ENCODE measurements at regions not wholly inside any gene's neighbourhood (a gene's known extent, or its start where the extent isn't known, plus 50 kb on each side); places are given as distances from the start of the nearest gene placed in this dataset.
"Not testable (repeated sequence)": the region's sequence is repeated elsewhere in the genome, so short reads cannot be mapped to it uniquely, and the experiment has no call there.

DNA sequence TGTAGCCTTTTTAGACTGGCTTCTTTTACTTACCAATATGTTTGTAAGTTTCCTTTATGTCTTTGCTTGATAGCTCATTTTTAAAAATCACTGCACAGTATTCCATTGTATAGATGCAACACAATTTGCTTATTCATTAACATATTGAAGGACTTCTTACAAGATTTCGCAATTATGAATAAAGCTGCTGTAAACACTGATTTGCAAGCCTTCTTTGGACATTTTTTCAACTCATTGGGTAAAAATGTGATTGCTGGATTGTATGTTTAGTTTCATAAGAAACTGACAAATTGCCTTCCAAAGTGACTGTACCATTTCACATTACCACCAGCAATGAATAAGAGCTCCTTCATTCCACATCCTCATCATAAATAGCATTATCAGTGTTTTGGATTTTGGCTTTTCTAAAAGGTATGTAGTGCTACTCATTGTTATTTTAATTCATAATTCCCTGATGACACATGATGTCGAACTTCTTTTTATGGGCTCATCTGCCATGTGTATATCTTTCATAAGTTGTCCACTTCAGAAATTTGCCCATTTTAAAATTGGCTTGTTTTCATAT lies 80.7 kb downstream of the TFAP2B start:
- ATAC-seq (no peak), DNase-seq (ENCODE audit: low spot score) (no peak)

DNA sequence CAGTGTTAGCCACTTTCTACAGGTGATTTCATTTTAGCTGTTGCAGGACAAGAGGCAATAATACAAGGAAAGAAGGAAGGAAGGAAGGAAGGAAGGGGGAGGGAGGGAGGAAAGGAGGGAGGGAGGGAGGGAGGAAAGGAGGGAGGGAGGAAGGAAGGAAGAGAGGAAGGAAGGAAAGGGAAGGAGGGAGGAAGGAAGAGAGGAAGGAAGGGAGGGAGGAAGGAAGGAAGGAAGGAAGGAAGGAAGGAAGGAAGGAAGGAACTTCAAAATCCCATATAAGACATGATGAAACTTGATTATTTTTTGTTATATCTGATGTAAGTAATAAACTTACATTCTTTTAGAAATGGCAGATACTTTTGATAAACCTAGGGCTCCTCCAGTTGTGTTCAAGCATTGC lies 83.6 kb downstream of the TFAP2B start:
- DNase-seq (ENCODE audit: low spot score), result no peak
- no peak for ATAC-seq

DNA sequence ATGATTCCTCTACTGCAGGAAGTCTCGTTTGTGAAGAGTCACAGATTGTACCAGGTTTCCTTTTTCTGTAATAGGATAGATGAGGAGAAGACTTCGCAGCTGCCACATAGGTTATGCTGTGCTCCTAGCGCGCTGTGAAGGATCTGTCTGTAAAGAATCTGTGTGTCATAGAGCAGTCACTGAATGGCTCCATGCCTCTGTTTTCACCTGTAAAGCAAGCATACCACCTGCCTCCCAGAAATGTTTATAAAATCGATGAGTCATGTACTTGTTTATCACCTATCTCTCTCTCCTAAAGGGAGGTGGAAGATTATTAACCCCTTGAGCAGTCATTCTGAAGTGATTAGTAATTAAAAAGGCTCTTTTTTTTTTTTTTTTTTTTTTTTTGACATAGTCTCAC lies 86.6 kb downstream of the TFAP2B start:
- DNase-seq (ENCODE audit: low spot score) (no peak), ATAC-seq (no peak)

DNA sequence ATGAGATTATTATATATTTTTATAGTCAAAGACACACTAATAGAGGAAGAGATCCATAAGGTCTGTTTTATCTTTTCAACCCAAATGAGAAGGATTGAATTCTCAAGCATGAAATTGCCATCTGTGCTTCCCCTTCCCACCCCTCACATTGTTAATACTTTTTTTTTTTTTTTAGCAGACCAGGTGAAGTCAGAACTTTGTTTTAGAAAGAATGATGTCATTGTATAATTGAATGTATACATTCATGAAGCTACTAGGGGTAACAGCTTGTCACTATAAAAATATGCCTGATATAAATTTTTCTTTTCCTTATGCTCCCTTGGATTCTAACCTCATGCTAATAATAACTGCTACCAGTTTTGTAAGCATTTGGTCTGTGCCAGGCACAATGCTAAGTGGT lies 88.9 kb downstream of the TFAP2B start:
- DNase-seq (ENCODE audit: low spot score) (no peak), ATAC-seq (no peak)

DNA sequence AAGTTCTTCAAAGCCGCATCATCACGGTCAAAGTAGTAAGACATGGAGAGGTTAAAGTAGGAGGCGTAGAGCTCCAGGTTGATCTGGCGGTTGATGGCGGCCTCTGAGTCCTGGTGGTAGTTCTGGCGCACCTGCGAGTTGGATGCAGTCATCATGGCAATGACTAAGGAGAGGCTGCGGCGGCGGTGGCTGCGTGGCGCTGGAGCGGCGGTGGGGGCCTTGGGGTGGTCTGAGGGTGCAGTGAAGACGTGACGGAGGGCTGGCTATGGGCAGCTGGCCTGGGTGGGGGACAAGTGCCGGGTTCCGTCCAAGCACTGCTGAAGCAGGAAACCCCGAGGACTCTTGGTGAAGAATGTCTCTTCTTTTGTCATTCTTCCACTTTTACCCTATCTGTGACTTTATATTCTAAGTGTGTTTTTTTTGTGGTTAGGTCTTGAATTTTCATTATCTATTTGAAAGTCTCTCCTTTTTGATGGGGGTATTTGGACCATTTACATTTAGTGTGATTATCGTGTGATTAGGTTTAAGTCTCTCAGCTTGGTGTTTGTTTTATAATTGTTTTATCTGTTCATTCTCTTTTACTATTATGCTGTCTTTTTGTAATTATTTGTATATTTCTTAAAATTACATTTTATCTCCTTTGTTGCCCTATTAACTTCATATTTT lies 94.6 kb downstream of the TFAP2B start:
- DNase-seq (ENCODE audit: low spot score), result no peak
- no peak for ATAC-seq

DNA sequence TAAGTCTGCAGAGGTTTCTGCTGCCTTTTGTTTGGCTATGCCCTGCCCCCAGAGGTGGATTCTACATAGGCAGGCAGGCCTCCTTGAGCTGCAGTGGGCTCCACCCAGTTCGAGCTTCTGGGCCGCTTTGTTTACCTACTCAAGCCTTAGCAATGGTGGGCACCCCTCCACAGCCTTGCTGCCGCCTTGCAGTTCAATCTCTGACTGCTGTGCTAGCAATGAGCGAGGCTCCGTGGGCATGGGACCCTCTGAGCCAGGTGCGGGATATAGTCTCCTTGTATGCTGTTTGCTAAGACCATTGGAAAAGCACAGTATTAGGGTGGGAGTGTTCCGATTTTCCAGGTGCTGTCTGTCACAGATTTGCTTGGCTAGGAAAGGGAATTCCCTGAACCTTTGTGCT lies 102.7 kb downstream of the TFAP2B start:
- not testable (repeated sequence) for ATAC-seq; DNase-seq (ENCODE audit: low spot score)

DNA sequence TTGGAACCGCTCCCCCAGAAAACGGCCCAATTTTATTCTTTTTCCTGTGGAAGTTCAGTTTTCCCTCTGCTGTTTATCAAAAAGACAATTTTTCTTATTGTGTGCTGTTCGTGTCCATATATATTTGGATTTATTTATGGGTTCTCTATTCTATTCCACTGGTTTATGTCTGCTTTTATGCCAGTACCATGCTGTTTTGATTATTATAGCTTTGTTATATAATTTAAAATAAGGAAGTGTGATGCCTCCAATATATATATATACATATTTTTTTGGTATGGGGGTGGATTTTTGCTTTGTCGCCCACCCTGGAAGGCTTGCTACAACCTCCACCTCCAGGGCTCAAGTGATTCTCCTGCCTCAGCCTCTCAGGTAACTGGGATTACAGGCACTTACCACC lies 103.3 kb downstream of the TFAP2B start:
- ATAC-seq (no peak), DNase-seq (ENCODE audit: low spot score) (no peak)

DNA sequence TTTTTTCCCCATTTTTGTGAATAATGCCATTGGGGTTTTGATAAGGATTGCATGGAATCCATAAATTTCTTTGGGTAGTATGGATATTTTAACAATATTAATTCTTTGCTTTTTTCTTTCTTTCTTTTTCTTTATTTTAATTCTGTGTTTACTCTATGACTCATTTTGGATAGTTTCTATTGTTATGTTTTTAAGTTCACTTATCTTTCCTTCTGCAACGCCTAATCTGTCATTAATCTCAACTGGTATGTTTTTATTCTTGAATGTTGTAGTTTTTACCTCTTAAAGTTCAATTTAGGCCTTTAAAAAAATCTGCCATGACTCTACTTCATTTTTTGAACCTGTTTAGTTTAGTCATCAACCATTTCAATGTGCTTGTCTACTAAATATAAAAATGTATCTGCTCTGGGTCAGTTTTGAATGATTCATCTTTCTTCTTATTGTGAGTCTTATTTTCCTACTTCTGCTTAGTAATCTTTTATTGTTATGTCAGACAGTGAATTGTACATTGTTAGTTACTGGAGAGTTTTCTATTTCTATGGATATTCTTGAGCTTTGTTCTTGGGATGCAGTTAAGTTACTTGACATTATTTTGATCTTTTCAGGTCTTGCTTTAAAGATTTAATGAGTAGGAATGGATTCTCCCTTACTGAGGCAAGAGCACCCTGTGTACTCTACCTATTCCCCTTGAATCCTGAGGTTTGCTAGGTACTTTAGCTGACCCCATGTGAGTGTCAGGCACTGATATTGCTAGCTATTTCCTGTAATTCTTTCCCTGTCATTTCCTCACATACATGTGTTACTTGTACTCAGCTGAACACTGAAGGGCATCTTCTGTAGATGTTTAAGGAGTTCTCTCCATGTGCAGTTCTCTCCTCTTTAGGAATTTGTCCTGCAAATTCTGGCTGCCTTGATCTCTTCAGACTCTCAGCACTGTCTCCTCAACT lies 104.2 kb downstream of the TFAP2B start:
- DNase-seq (ENCODE audit: low spot score) (no peak), ATAC-seq (no peak)

DNA sequence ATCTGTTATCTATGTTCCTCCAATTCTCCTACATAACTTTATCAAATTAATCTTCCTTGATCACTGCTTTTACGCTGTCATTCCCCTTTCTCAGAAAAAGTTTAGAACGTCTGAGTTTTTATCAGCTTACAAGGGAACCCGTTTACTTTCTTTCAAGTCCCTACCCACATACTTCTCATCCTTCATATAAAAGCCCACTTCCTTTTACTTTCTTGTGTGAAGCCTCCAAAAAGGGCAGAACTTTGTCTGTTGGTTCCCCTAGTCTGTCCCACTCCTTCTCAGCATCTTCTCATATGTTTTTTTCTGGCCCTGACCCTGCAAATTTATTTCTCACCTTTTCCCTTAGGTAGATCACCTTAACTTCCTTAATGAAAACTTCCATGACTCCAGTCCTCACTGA lies 106.1 kb downstream of the TFAP2B start:
- ATAC-seq (no peak), DNase-seq (ENCODE audit: low spot score) (no peak)

DNA sequence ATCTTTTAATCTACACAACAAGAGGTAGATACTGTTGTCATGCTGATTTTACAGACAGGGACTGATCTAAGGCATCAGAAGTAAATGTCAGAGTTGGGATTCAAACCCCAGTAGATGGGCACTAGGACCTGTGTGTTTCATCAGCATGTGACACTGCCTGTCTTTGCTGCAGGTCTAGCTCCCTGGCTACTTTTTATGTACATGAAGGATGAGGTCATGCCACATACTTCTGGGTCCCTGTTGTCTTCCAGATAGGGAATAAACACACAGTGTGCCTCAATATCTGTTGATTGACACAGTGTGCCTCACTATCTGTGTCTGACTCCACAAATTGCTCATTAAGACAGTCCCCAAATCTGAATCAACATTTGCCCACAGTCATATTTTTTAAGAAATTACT lies 106.9 kb downstream of the TFAP2B start:
- ATAC-seq (no peak), DNase-seq (ENCODE audit: low spot score) (no peak)

DNA sequence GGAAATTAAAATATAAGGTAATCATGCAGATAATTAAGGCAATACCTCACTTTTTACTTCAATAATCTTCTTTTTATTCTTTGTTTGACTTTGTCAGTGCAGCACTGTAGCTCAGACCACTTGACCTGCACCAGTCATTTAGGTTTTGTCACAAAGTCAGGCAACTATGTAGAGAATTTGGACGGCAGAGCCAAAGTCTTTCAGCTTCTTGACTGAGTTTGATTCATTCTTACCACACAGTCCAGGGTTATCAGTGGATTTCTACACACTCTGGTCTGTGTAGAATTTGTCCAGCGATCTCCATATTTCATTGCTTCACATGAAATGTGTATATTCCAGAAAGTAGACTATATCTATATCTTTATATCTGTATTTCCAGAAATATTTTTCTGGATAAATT lies 107.3 kb downstream of the TFAP2B start:
- DNase-seq (ENCODE audit: low spot score), result no peak
- no peak for ATAC-seq

DNA sequence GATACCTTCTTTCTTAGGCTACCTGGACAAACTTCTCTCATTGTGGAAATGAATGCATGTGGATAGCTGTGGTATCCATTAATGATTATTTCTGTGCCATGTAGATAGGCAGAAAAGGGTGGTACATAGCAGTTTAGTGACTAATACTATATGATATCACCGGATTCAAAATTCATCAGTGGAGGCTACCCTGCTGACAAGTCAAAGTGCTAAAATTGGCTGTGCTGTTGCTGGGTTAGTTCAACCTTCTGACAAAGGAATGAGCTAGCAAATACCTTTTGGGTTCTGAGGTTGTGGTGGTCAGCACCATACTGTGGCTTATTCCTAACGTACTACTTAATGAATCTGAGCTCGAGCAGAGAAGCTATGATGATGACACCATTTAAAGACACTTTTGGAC lies 109.1 kb downstream of the TFAP2B start:
- no peak for ATAC-seq
- DNase-seq (ENCODE audit: low spot score), result no peak

DNA sequence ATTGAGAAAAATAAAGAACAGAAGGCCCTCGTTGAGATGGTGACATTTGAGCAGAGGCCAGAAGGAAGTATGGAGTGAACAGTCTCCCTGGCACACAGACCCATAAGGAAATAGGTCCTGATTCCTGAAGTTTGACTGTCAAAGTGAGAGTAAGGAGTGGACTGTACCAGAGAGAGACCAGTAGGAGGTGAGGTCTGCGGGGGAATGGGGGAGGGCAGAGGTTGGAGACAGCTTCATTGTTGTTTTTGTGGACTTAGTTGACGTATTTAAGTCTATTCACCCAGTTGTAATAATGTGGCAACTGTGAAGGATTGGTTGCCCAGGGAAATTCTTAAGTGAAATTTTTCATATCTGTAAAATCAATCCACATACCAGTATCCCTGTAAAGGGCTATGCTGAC lies 110.7 kb downstream of the TFAP2B start:
- no peak for ATAC-seq

DNA sequence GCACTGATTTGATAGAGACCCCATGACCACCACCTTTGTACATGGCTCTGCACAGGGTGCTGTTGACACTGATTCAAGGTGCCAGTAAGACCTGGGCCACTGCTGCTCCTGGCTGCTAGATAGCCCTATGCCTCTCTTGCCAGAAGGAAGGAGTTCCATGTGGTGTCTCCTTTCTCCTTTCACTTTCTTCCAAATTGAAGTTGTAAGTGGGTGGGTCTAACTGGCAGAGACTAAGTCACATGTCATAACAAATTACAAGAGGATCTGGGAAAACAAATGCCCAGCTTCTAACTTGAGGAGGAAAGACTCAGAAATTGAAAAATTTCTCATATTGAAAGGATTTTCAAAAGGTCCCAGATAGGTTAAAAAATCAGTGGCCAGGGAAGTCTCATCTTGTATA lies 116.8 kb downstream of the TFAP2B start:
- DNase-seq (ENCODE audit: low spot score) (no peak), ATAC-seq (no peak)

More for the DNA sequence above, 110.7 kb downstream of the TFAP2B start:
- no peak for DNase-seq (ENCODE audit: low spot score)

DNA sequence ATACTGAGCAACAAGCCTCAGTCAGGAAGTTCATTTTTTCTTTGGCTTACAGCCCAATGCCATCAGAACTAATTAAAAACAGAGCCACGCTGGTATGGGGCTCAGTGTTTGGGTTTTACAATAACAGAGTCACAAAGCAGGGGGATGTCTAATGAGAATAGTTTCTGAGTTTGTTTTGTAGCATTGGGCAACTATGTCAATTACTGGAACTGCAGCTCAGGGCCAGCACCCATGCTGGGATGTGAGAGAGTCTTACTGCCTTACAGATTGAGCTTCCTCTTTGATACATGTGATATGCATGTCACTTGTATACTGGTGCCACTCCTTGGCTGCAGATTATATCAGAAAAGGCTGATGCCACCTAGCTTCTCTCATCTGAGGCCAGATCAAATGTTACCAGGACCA lies 117.6 kb downstream of the TFAP2B start:
- ATAC-seq (peak; percentile 23), DNase-seq (ENCODE audit: low spot score) (no peak)

DNA sequence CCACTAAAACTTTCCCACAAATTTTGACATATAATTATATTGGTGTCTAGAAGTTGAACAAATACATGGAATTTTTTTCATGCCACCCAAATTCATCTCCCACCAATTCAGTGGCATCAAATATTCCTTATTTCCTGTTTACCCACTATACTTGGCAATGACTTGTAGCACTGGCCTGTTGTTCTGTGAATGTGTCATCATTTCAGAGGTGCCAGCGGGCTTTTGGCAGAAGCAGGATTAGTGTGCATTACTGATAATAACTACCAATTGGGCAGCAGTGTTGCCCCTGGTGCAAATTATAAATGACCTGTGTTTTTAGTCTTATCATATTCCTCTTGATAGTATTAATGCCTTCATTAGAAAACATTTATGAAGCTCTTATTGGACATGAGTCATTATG lies 121.3 kb downstream of the TFAP2B start:
- ATAC-seq (no peak), DNase-seq (ENCODE audit: low spot score) (no peak)

DNA sequence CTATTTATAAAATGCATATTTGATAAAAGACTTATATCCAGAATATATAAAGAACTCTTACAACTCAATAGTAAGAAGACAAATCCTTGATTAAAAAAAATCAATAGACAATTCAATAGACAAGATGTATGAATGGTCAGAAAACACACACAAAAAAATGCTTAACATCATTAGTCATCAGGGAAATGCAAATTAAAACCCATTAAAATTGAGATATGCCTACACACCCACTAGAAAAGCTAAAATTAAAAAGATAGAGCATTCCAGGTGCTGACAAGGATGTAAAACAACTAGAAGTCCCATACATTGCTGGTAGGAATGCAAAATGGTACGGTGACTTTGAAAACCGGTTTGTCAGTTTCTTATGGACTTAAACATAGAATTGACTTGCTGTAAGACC lies 127.1 kb downstream of the TFAP2B start:
- DNase-seq (ENCODE audit: low spot score), result no peak
- no peak for ATAC-seq

DNA sequence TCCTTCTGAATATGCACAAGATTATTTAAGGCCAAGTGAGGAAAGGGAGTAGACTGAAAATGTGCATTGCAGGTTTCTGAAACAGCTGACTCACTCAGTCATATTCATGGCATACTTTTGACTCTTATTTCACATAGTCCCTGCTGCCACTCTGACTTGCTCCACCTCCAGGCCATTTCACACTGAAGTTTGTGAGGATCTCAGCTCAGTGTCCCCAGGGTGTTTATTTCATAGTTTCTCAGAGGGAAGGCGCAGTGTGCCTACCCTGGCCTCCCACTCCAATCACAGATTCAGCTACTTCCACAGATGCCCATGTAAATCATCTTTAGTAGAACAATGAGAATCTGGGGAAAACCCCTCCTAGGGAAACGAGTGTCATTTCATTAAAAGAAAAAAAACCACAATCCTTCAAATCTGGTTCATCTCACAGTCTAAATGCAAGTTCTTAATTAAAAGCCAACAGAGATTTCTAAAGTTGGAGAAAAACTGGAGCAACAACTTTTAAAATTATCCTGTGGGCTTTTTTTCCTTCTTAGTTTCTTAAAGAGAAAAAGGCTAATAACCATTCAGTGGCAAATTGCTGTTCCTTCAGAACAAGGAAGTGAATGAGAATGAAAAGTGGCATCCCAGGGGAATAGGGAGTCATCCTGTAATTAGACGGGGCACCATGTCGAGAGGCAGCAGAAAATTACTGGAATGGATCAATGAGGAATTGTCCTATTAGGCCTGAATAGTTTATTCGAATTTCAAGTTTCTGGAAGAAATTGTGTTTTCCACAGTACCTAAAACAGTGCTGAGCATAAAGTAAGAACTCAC lies 133.6 kb downstream of the TFAP2B start:
- ATAC-seq (no peak), DNase-seq (ENCODE audit: low spot score) (no peak)

DNA sequence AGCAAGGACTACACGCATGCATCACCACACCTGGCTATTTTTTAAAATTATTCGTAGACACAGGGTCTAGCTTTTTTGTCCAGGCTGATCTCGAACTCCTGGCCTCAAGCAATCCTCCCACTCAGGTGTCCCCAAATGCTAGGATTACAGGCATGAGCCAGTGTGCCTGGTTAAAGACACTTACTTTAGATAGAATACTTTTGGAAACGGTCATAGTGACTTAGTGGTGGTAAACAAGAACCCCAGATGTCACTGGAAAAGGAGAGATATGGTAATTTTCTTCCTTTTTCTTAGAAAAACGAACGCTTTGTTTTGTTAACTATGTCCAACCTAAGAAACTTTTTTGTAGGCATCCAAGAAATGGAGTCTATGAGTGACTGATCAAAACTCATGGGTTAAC lies 137.3 kb downstream of the TFAP2B start:
- no peak for DNase-seq (ENCODE audit: low spot score)
- no peak for ATAC-seq

DNA sequence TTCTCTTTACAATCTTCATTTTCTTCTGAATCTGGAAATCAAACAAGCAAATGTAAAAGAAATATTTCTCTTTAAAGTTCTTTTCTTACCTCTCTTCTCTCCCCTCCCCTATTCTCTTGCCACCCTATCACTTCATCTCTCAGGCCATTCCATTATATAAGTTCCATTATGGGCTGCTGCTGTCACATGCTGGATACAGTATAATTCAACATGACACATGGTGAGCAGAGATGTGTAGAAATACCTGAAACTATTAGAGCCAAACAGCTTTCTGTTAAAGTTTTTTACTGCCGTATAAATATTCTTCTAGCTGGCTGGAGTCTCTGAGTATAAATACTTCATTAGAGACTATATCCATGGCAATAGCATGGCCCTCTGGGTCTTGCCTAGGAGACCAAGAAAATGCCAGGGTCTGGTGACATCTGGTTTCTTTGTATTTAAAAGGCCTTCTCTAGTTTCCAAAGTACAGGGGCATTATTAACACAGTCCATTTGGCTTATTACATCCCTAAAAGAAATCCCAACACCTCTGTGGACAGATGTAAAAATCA lies 139.6 kb downstream of the TFAP2B start:
- ATAC-seq (no peak), DNase-seq (ENCODE audit: low spot score) (no peak)

DNA sequence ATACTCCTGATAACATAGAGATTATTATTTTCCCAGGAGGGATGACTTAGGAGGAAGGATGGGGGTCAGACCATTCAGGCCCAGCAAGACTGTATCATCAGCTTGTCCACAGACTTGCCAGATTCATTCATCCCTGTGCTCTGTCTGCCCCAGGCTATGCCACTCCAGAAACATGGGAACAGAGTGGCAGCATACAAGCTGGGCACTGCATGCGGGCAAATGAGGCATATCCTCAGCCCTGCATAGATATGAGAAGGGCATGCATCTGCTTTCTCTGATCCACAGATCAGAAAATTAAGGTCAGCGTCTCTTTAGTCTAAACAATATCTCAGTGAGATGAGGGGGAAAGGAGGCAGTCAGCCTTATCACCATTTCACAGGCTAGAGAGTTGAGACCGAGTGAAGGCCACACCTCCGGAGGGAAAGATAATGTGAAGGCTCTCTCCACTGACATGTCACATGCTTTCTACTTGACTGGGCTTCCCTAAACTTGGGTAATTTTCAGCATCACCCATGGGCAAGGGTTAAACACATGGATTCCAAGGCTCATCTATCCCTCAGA lies 140.5 kb downstream of the TFAP2B start:
- no peak for ATAC-seq
- DNase-seq (ENCODE audit: low spot score), result no peak

Measured in left lobe of liver (tissue), 2 donors.